RWPE1 (cell line): ENCODE measurements at regions not wholly inside any gene's neighbourhood (a gene's known extent, or its start where the extent isn't known, plus 50 kb on each side); places are given as distances from the start of the nearest gene placed in this dataset.

Source experiments
- CTCF ChIA-PET: fragments of 350-600 bp; sonication (Branson Sonifier 250); formaldehyde crosslinking; extraction: SDS; loops from one replicate; lab custom pipeline; 2021; lab: Yijun Ruan, JAX
- POLR2A ChIA-PET: fragments of 400-600 bp; formaldehyde crosslinking; extraction: SDS; loops from one replicate; lab custom pipeline; 2020; ENCODE audit warnings: antibody characterized with exemption; ENCODE audit not compliant: low non-redundant PET; lab: Yijun Ruan, JAX
- DNase-seq: peaks from one replicate; pipeline ENCODE4 v3.0.0; 2012; ENCODE audit warnings: low spot score
- H3K27ac ChIP-seq: fragments of 450-650 bp; 2 replicates; pipeline ENCODE4 v1.5.1; 2017
- CTCF ChIP-seq: fragments of 450-650 bp; conservative IDR thresholded peaks from 2 replicates; pipeline ENCODE4 v1.5.1; 2017; ENCODE audit warnings: low read depth, mild to moderate bottlenecking

GRCh38 chrX:125826080-125826479, 340.0 kb downstream of the DCAF12L2 start:
- TF ChIP-seq CTCF, result no peak
- DNase-seq, result no peak
- ChIA-PET POLR2A (no interaction called here), CTCF (no interaction called here)
- H3K27ac ChIP-seq, result no peak overlapping the region

GRCh38 chrX:125826774-125827451, 339.2 kb downstream of the DCAF12L2 start:
- CTCF ChIA-PET, result no interaction called here

GRCh38 chrX:125846271-125846670, 319.8 kb downstream of the DCAF12L2 start:
- DNase-seq, result no peak
- TF ChIP-seq CTCF, result no peak
- POLR2A ChIA-PET, result no interaction called here
- CTCF ChIA-PET, result interaction anchor here (0.6 kb wide), 1 partner anchor 751 kb away, joined by 3 read pairs; no protein-coding TSS in a partner anchor
- H3K27ac ChIP-seq, result no peak overlapping the region

More at GRCh38 chrX:125826774-125827451, 339.2 kb downstream of the DCAF12L2 start:
- no peak for DNase-seq
- TF ChIP-seq CTCF, result no peak
- POLR2A ChIA-PET, result no interaction called here
- H3K27ac ChIP-seq, result no peak overlapping the region

GRCh38 chrX:125850693-125851092, 315.4 kb downstream of the DCAF12L2 start:
- CTCF ChIA-PET, result no interaction called here
- no peak overlapping the region for H3K27ac ChIP-seq
- POLR2A ChIA-PET, result no interaction called here
- TF ChIP-seq CTCF, result no peak
- no peak for DNase-seq

- no peak overlapping the region for H3K27ac ChIP-seq
- CTCF ChIA-PET, result no interaction called here
- no peak for DNase-seq
- POLR2A ChIA-PET, result no interaction called here
- no peak for TF ChIP-seq CTCF
Observed at GRCh38 chrX:125883169-125883568, 282.9 kb downstream of the DCAF12L2 start.

GRCh38 chrX:125894947-125895346, 271.1 kb downstream of the DCAF12L2 start:
- H3K27ac ChIP-seq, result no peak overlapping the region
- no peak for TF ChIP-seq CTCF
- CTCF ChIA-PET, result no interaction called here
- POLR2A ChIA-PET, result no interaction called here
- no peak for DNase-seq
